HG02973 (cell line): ENCODE measurements at regions not wholly inside any gene's neighbourhood (a gene's known extent, or its start where the extent isn't known, plus 50 kb on each side); places are given as distances from the start of the nearest gene placed in this dataset.

Source experiments
- ATAC-seq: cut with Tn5 transposase; IDR thresholded peaks from one replicate; pipeline ENCODE4 v1.9.1; 2021; ENCODE audit warnings: moderate library complexity; ENCODE audit not compliant: unreplicated experiment

GRCh38 chr10:29395409-29395808 is 106.5 kb downstream of the LYZL1 start:
- no peak for ATAC-seq

GRCh38 chr10:29397221-29397620 is 108.4 kb downstream of the LYZL1 start:
- no peak for ATAC-seq

- ATAC-seq = no peak
Measured at GRCh38 chr10:29403208-29403607, 114.3 kb downstream of the LYZL1 start.

GRCh38 chr10:29407280-29407858 is 118.5 kb downstream of the LYZL1 start:
- no peak for ATAC-seq
